ENCODE measurements at regions not wholly inside any gene's neighbourhood (a gene's known extent, or its start where the extent isn't known, plus 50 kb on each side); places are given as distances from the start of the nearest gene placed in this dataset.

- DNase-seq: no peak
Measured at GRCh38 chr4:179509489-179509888, 2067.3 kb upstream of the AGA start.

GRCh38 chr4:179521952-179522351 is 2079.7 kb upstream of the AGA start:
- no peak for DNase-seq

GRCh38 chr4:179530958-179531357 is 2088.7 kb upstream of the AGA start:
- DNase-seq: no peak

- DNase-seq: no peak
Measured at GRCh38 chr4:179536694-179537093, 2094.5 kb upstream of the AGA start.

GRCh38 chr4:179539641-179540040 is 2097.4 kb upstream of the AGA start:
- DNase-seq: no peak

GRCh38 chr4:179543771-179544170 is 2101.5 kb upstream of the AGA start:
- DNase-seq: no peak

- DNase-seq: no peak
Measured at GRCh38 chr4:179544496-179544895, 2102.3 kb upstream of the AGA start.

- no peak for DNase-seq
Measured at GRCh38 chr4:179552131-179552530, 2109.9 kb upstream of the AGA start.

GRCh38 chr4:179563741-179564140 is 2121.5 kb upstream of the AGA start:
- DNase-seq: no peak

GRCh38 chr4:179569549-179569948 is 2127.3 kb upstream of the AGA start:
- no peak for DNase-seq

GRCh38 chr4:179582164-179582905 is 2140.1 kb upstream of the AGA start:
- no peak for DNase-seq

- DNase-seq: no peak
Measured at GRCh38 chr4:179583221-179583620, 2141.0 kb upstream of the AGA start.

- DNase-seq: no peak
Measured at GRCh38 chr4:179584101-179584500, 2141.9 kb upstream of the AGA start.

- DNase-seq: no peak
Measured at GRCh38 chr4:179585761-179586160, 2143.5 kb upstream of the AGA start.

- DNase-seq: no peak
Measured at GRCh38 chr4:179586460-179586859, 2144.2 kb upstream of the AGA start.

- DNase-seq: no peak
Measured at GRCh38 chr4:179595671-179596410, 2153.6 kb upstream of the AGA start.

GRCh38 chr4:179596621-179597020 is 2154.4 kb upstream of the AGA start:
- no peak for DNase-seq

- DNase-seq: no peak
Measured at GRCh38 chr4:179597301-179597700, 2155.1 kb upstream of the AGA start.

- no peak for DNase-seq
Measured at GRCh38 chr4:179601671-179602070, 2159.4 kb upstream of the AGA start.

GRCh38 chr4:179605196-179605595 is 2163.0 kb upstream of the AGA start:
- no peak for DNase-seq

GRCh38 chr4:179607003-179607402 is 2164.8 kb upstream of the AGA start:
- DNase-seq: no peak

GRCh38 chr4:179615704-179616103 is 2173.5 kb upstream of the AGA start:
- DNase-seq: no peak

GRCh38 chr4:179618966-179619365 is 2176.7 kb upstream of the AGA start:
- DNase-seq: no peak

- no peak for DNase-seq
Measured at GRCh38 chr4:179624768-179625181, 2182.5 kb upstream of the AGA start.

GRCh38 chr4:179625406-179625805 is 2183.2 kb upstream of the AGA start:
- no peak for DNase-seq

Measured in activated CD8-positive, alpha-beta memory T cell treated with anti-CD3 and anti-CD28 coated beads, Interleukin-2, amount 50 U/mL, for 48 hours (primary cell).